ENCODE measurements at regions not wholly inside any gene's neighbourhood (a gene's known extent, or its start where the extent isn't known, plus 50 kb on each side); places are given as distances from the start of the nearest gene placed in this dataset.
"Not testable (repeated sequence)": the region's sequence is repeated elsewhere in the genome, so short reads cannot be mapped to it uniquely, and the experiment has no call there.

- not testable (repeated sequence) for DNase-seq; FAIRE-seq; H3K9me3 ChIP-seq (ENCODE audit: control insufficient read depth in 2 of 2, insufficient read depth in 1 of 2, low read depth in 1 of 2, low read length in 1 of 2); H3K4me1 ChIP-seq (ENCODE audit: control insufficient read depth in 3 of 3, insufficient read depth in 2 of 3, low read depth in 1 of 3, low read length in 2 of 3); H3K36me3 ChIP-seq (ENCODE audit: control insufficient read depth in 3 of 3, insufficient read depth in 2 of 3, low read depth in 1 of 3, low read length in 3 of 3); H3K27ac ChIP-seq (ENCODE audit: low read depth in 1 of 3, low read length in 2 of 3); H3K4me3 ChIP-seq (ENCODE audit: low read depth in 1 of 3, low read length in 3 of 3); H3K27me3 ChIP-seq (ENCODE audit: control insufficient read depth in 3 of 3, insufficient read depth in 3 of 3, low read length in 3 of 3)
- WGBS, 3 donors: 67 to 71% (median 68%) methylated on average over 4 of the region's 4 CpGs
Measured at GRCh38 chr1:143714913-143715312, 256.9 kb downstream of the FAM72C start.

GRCh38 chr1:143709606-143710259 lies 262.1 kb downstream of the FAM72C start:
- DNase-seq: peak; percentile 22 to 31
- H3K4me1 ChIP-seq (ENCODE audit: control insufficient read depth in 3 of 3, insufficient read depth in 2 of 3, low read depth in 1 of 3, low read length in 2 of 3); H3K27ac ChIP-seq (ENCODE audit: low read depth in 1 of 3, low read length in 2 of 3); H3K9me3 ChIP-seq (ENCODE audit: control insufficient read depth in 2 of 2, insufficient read depth in 1 of 2, low read depth in 1 of 2, low read length in 1 of 2); FAIRE-seq; H3K4me3 ChIP-seq (ENCODE audit: low read depth in 1 of 3, low read length in 3 of 3); H3K36me3 ChIP-seq (ENCODE audit: control insufficient read depth in 3 of 3, insufficient read depth in 2 of 3, low read depth in 1 of 3, low read length in 3 of 3); H3K27me3 ChIP-seq (ENCODE audit: control insufficient read depth in 3 of 3, insufficient read depth in 3 of 3, low read length in 3 of 3): not testable (repeated sequence)
- 22 to 36% (median 27%) methylated on average over 9 to 10 of the region's 10 CpGs for WGBS, 3 donors

- H3K27ac ChIP-seq (ENCODE audit: low read depth in 1 of 3, low read length in 2 of 3); H3K36me3 ChIP-seq (ENCODE audit: control insufficient read depth in 3 of 3, insufficient read depth in 2 of 3, low read depth in 1 of 3, low read length in 3 of 3); H3K4me1 ChIP-seq (ENCODE audit: control insufficient read depth in 3 of 3, insufficient read depth in 2 of 3, low read depth in 1 of 3, low read length in 2 of 3); H3K4me3 ChIP-seq (ENCODE audit: low read depth in 1 of 3, low read length in 3 of 3); DNase-seq; H3K9me3 ChIP-seq (ENCODE audit: control insufficient read depth in 2 of 2, insufficient read depth in 1 of 2, low read depth in 1 of 2, low read length in 1 of 2); FAIRE-seq: not testable (repeated sequence)
- H3K27me3 ChIP-seq (ENCODE audit: control insufficient read depth in 3 of 3, insufficient read depth in 3 of 3, low read length in 3 of 3): peaks cover 0 to 22% (median 17%) of the 10 kb centered on the region in 3 donors
- WGBS, 3 donors: 85 to 94% (median 90%) methylated on average over 2 to 25 of the region's 27 CpGs
Measured at GRCh38 chr1:143702739-143703138, 269.0 kb downstream of the FAM72C start.

- DNase-seq (peak in 1 of 2 donors; percentile 2), FAIRE-seq (no peak)
- H3K27ac ChIP-seq (ENCODE audit: low read depth in 1 of 3, low read length in 2 of 3): no peak overlapping the region
- no peaks in the 10 kb centered on the region for H3K36me3 ChIP-seq (ENCODE audit: control insufficient read depth in 3 of 3, insufficient read depth in 2 of 3, low read depth in 1 of 3, low read length in 3 of 3)
- H3K4me1 ChIP-seq (ENCODE audit: control insufficient read depth in 3 of 3, insufficient read depth in 2 of 3, low read depth in 1 of 3, low read length in 2 of 3): no peaks in the 10 kb centered on the region
- H3K4me3 ChIP-seq (ENCODE audit: low read depth in 1 of 3, low read length in 3 of 3): no peak overlapping the region
- no peaks in the 10 kb centered on the region for H3K9me3 ChIP-seq (ENCODE audit: control insufficient read depth in 2 of 2, insufficient read depth in 1 of 2, low read depth in 1 of 2, low read length in 1 of 2)
- peaks cover 0 to 26% (median 21%) of the 10 kb centered on the region in 3 donors for H3K27me3 ChIP-seq (ENCODE audit: control insufficient read depth in 3 of 3, insufficient read depth in 3 of 3, low read length in 3 of 3)
- 7 to 19% (median 12%) methylated on average over 18 to 20 of the region's 20 CpGs for WGBS, 3 donors
Measured at GRCh38 chr1:143699731-143700130, 272.1 kb downstream of the FAM72C start.

DNA sequence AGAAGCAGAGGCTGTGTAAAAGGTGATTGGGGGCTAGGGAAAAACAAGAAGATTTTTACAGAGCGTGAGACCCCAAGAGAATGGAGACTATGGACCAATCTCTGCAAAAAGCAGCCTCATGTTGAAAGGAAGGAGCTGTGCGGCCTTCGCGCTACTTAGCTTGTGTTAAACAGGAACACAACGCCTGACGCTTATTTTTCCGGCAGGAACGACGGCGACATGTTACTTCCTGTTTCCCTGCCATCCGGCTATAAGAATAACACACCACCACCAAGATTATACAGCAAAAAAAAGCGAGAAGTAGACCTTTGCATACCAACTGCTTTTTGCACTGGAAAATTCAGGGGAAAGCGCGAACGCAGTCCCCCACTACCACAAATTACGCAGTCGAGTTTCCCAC lies 272.7 kb downstream of the FAM72C start:
- Histone ChIP-seq H3K4me3 (ENCODE audit: low read depth in 1 of 3, low read length in 3 of 3) (no peak overlapping the region), H3K27me3 (ENCODE audit: control insufficient read depth in 3 of 3, insufficient read depth in 3 of 3, low read length in 3 of 3) (peaks cover 0 to 26% (median 24%) of the 10 kb centered on the region in 3 donors), H3K36me3 (ENCODE audit: control insufficient read depth in 3 of 3, insufficient read depth in 2 of 3, low read depth in 1 of 3, low read length in 3 of 3) (no peaks in the 10 kb centered on the region), H3K27ac (ENCODE audit: low read depth in 1 of 3, low read length in 2 of 3) (no peak overlapping the region), H3K9me3 (ENCODE audit: control insufficient read depth in 2 of 2, insufficient read depth in 1 of 2, low read depth in 1 of 2, low read length in 1 of 2) (no peaks in the 10 kb centered on the region), H3K4me1 (ENCODE audit: control insufficient read depth in 3 of 3, insufficient read depth in 2 of 3, low read depth in 1 of 3, low read length in 2 of 3) (no peaks in the 10 kb centered on the region)
- FAIRE-seq (no peak), DNase-seq (peak in 1 of 2 donors; percentile 5)
- WGBS, 3 donors: 9 to 19% (median 16%) methylated on average over 17 of the region's 17 CpGs

GRCh38 chr1:143698016-143698415 lies 273.8 kb downstream of the FAM72C start:
- Histone ChIP-seq H3K36me3 (ENCODE audit: control insufficient read depth in 3 of 3, insufficient read depth in 2 of 3, low read depth in 1 of 3, low read length in 3 of 3) (no peaks in the 10 kb centered on the region), H3K27me3 (ENCODE audit: control insufficient read depth in 3 of 3, insufficient read depth in 3 of 3, low read length in 3 of 3) (peaks cover 0 to 26% (median 24%) of the 10 kb centered on the region in 3 donors), H3K4me3 (ENCODE audit: low read depth in 1 of 3, low read length in 3 of 3) (no peak overlapping the region), H3K4me1 (ENCODE audit: control insufficient read depth in 3 of 3, insufficient read depth in 2 of 3, low read depth in 1 of 3, low read length in 2 of 3) (no peaks in the 10 kb centered on the region), H3K27ac (ENCODE audit: low read depth in 1 of 3, low read length in 2 of 3) (no peak overlapping the region), H3K9me3 (ENCODE audit: control insufficient read depth in 2 of 2, insufficient read depth in 1 of 2, low read depth in 1 of 2, low read length in 1 of 2) (no peaks in the 10 kb centered on the region)
- DNase-seq (peak; percentile 40 to 72), FAIRE-seq (no peak)
- 5 to 7% (median 5%) methylated on average over 21 of the region's 21 CpGs for WGBS, 3 donors

GRCh38 chr1:143694085-143694484 lies 277.7 kb downstream of the FAM72C start:
- no peaks in the 10 kb centered on the region for H3K4me1 ChIP-seq (ENCODE audit: control insufficient read depth in 3 of 3, insufficient read depth in 2 of 3, low read depth in 1 of 3, low read length in 2 of 3)
- DNase-seq: no peak
- no peak overlapping the region for H3K4me3 ChIP-seq (ENCODE audit: low read depth in 1 of 3, low read length in 3 of 3)
- FAIRE-seq: no peak
- H3K36me3 ChIP-seq (ENCODE audit: control insufficient read depth in 3 of 3, insufficient read depth in 2 of 3, low read depth in 1 of 3, low read length in 3 of 3): no peaks in the 10 kb centered on the region
- 62 to 65% (median 65%) methylated on average over 3 of the region's 3 CpGs for WGBS, 3 donors
- H3K9me3 ChIP-seq (ENCODE audit: control insufficient read depth in 2 of 2, insufficient read depth in 1 of 2, low read depth in 1 of 2, low read length in 1 of 2): no peaks in the 10 kb centered on the region
- H3K27ac ChIP-seq (ENCODE audit: low read depth in 1 of 3, low read length in 2 of 3): no peak overlapping the region
- peaks cover 2 to 35% (median 31%) of the 10 kb centered on the region in 3 donors for H3K27me3 ChIP-seq (ENCODE audit: control insufficient read depth in 3 of 3, insufficient read depth in 3 of 3, low read length in 3 of 3)

DNA sequence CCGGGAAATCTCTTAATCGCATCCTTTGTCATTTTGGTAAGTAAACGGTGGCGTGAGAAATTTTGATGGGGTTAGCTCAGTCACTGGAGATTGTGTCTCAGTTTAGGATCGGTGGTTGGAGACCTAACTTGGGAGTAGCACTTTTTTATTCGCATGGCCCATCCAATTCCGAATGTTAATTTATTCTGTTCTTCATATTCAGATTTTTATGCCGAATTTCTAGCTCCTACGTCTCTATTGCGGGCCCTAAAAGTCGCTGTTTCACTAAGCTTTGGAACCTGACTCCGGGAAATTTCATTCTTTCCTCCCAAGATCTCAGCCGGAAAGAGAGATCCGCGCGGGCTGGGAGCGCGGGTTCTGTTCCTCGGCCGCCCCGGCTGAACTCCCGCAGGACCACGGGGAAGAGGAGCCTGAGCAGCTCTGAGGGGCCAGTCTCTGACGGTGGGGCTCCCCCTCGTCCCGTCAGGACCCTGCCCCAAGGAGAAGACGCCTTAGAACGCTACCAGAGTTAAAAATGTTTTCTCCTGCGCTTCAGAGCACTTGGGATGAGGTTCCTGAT lies 279.7 kb downstream of the FAM72C start:
- H3K9me3 ChIP-seq (ENCODE audit: control insufficient read depth in 2 of 2, insufficient read depth in 1 of 2, low read depth in 1 of 2, low read length in 1 of 2): no peaks in the 10 kb centered on the region
- H3K27me3 ChIP-seq (ENCODE audit: control insufficient read depth in 3 of 3, insufficient read depth in 3 of 3, low read length in 3 of 3): peaks cover 2 to 24% (median 16%) of the 10 kb centered on the region in 3 donors
- 13 to 33% (median 23%) methylated on average over 29 of the region's 29 CpGs for WGBS, 3 donors
- FAIRE-seq (no peak), DNase-seq (no peak)
- H3K4me3 ChIP-seq (ENCODE audit: low read depth in 1 of 3, low read length in 3 of 3): no peak overlapping the region
- no peaks in the 10 kb centered on the region for H3K36me3 ChIP-seq (ENCODE audit: control insufficient read depth in 3 of 3, insufficient read depth in 2 of 3, low read depth in 1 of 3, low read length in 3 of 3)
- H3K27ac ChIP-seq (ENCODE audit: low read depth in 1 of 3, low read length in 2 of 3): no peak overlapping the region
- no peaks in the 10 kb centered on the region for H3K4me1 ChIP-seq (ENCODE audit: control insufficient read depth in 3 of 3, insufficient read depth in 2 of 3, low read depth in 1 of 3, low read length in 2 of 3)
